Jurkat, Clone E6-1 (cell line): ENCODE measurements at regions not wholly inside any gene's neighbourhood (a gene's known extent, or its start where the extent isn't known, plus 50 kb on each side); places are given as distances from the start of the nearest gene placed in this dataset.
"Not testable (repeated sequence)": the region's sequence is repeated elsewhere in the genome, so short reads cannot be mapped to it uniquely, and the experiment has no call there.

Source experiments
- DNase-seq: peaks from one replicate; pipeline ENCODE4 v3.0.0-alpha.2; 2011; ENCODE audit warnings: low read depth, low spot score
- H3K4me3 ChIP-seq: 2 replicates; pipeline ENCODE4 v1.5.1; 2011; ENCODE audit warnings: mild to moderate bottlenecking, low read length, control low read depth, moderate library complexity

GRCh38 chr5:114070093-114070722 lies 291.7 kb upstream of the KCNN2 start:
- DNase-seq = no peak
- no peak overlapping the region for H3K4me3 ChIP-seq

GRCh38 chr5:114089259-114089658 lies 272.6 kb upstream of the KCNN2 start:
- no peak overlapping the region for H3K4me3 ChIP-seq
- no peak for DNase-seq

GRCh38 chr5:114097570-114097969 lies 264.3 kb upstream of the KCNN2 start:
- no peak for DNase-seq
- no peak overlapping the region for H3K4me3 ChIP-seq

- H3K4me3 ChIP-seq = no peak overlapping the region
- DNase-seq = no peak
Observed at GRCh38 chr5:114099161-114099560, 262.7 kb upstream of the KCNN2 start.

- H3K4me3 ChIP-seq = no peak overlapping the region
- peak; percentile 31 for DNase-seq
Observed at GRCh38 chr5:114101153-114101552, 260.7 kb upstream of the KCNN2 start.

- DNase-seq = no peak
- no peak overlapping the region for H3K4me3 ChIP-seq
Observed at GRCh38 chr5:114113604-114114003, 248.3 kb upstream of the KCNN2 start.

GRCh38 chr5:114116981-114117380 lies 244.9 kb upstream of the KCNN2 start:
- no peak overlapping the region for H3K4me3 ChIP-seq
- DNase-seq = no peak

- no peak overlapping the region for H3K4me3 ChIP-seq
- no peak for DNase-seq
Observed at GRCh38 chr5:114118511-114118910, 243.4 kb upstream of the KCNN2 start.

- no peak overlapping the region for H3K4me3 ChIP-seq
- DNase-seq = no peak
Observed at GRCh38 chr5:114120166-114120565, 241.7 kb upstream of the KCNN2 start.

- H3K4me3 ChIP-seq = no peak overlapping the region
- no peak for DNase-seq
Observed at GRCh38 chr5:114122852-114123251, 239.0 kb upstream of the KCNN2 start.

GRCh38 chr5:114123654-114124053 lies 238.2 kb upstream of the KCNN2 start:
- no peak overlapping the region for H3K4me3 ChIP-seq
- DNase-seq = no peak

- H3K4me3 ChIP-seq = no peak overlapping the region
- DNase-seq = no peak
Observed at GRCh38 chr5:114146398-114146797, 215.5 kb upstream of the KCNN2 start.

- H3K4me3 ChIP-seq = no peak overlapping the region
- no peak for DNase-seq
Observed at GRCh38 chr5:114148253-114148652, 213.6 kb upstream of the KCNN2 start.

GRCh38 chr5:114148728-114149127 lies 213.1 kb upstream of the KCNN2 start:
- not testable (repeated sequence) for DNase-seq, H3K4me3 ChIP-seq

- H3K4me3 ChIP-seq = no peak overlapping the region
- no peak for DNase-seq
Observed at GRCh38 chr5:114152656-114153360, 209.1 kb upstream of the KCNN2 start.

GRCh38 chr5:114153392-114153791 lies 208.5 kb upstream of the KCNN2 start:
- no peak overlapping the region for H3K4me3 ChIP-seq

GRCh38 chr5:114153833-114154232 lies 208.0 kb upstream of the KCNN2 start:
- DNase-seq = no peak
- no peak overlapping the region for H3K4me3 ChIP-seq

More at GRCh38 chr5:114153392-114153791, 208.5 kb upstream of the KCNN2 start:
- DNase-seq = no peak

- no peak for DNase-seq
- H3K4me3 ChIP-seq = no peak overlapping the region
Observed at GRCh38 chr5:114166081-114166480, 195.8 kb upstream of the KCNN2 start.

GRCh38 chr5:114174131-114174530 lies 187.7 kb upstream of the KCNN2 start:
- DNase-seq = no peak
- H3K4me3 ChIP-seq = no peak overlapping the region

GRCh38 chr5:114174837-114175236 lies 187.0 kb upstream of the KCNN2 start:
- H3K4me3 ChIP-seq = no peak overlapping the region
- DNase-seq = no peak

- DNase-seq = no peak
- no peak overlapping the region for H3K4me3 ChIP-seq
Observed at GRCh38 chr5:114176356-114176755, 185.5 kb upstream of the KCNN2 start.
